GM12878 (cell line): ENCODE measurements at regions not wholly inside any gene's neighbourhood (a gene's known extent, or its start where the extent isn't known, plus 50 kb on each side); places are given as distances from the start of the nearest gene placed in this dataset.

Experiments
- FOS ChIP-seq: IDR thresholded peaks from 3 replicates; pipeline ENCODE4 v1.6.1; 2011; ENCODE audit warnings: borderline replicate concordance; ENCODE audit not compliant: insufficient read length; ENCODE audit errors: extremely low read depth
- JUNB ChIP-seq: IDR thresholded peaks from 2 replicates; pipeline ENCODE4 v1.6.1; 2016; ENCODE audit warnings: antibody characterized with exemption, mild to moderate bottlenecking
- MTA3 ChIP-seq: IDR thresholded peaks from 2 replicates; pipeline ENCODE4 v1.6.1; 2012; ENCODE audit warnings: low read length, inconsistent platforms, borderline replicate concordance
- POU2F2 ChIP-seq: IDR thresholded peaks from 3 replicates; pipeline ENCODE4 v1.6.1; 2011; ENCODE audit warnings: low read depth, mild to moderate bottlenecking, low read length, borderline replicate concordance
- RCOR1 ChIP-seq: conservative IDR thresholded peaks from 2 replicates; pipeline ENCODE4 v1.6.1; 2012; ENCODE audit warnings: low read depth, low read length, improper control_type of control experiment
- SREBF1 ChIP-seq: IDR thresholded peaks from 2 replicates; pipeline ENCODE4 v1.6.1; 2012; ENCODE audit warnings: mild to moderate bottlenecking, low read length
- SUPT20H ChIP-seq: IDR thresholded peaks from 2 replicates; pipeline ENCODE4 v1.6.1; 2011; ENCODE audit warnings: low read depth, mild to moderate bottlenecking, low read length, moderate library complexity, borderline replicate concordance; ENCODE audit not compliant: control insufficient read depth
- TF ChIP-seq, protein P1 (sequence below): IDR thresholded peaks from 2 replicates; pipeline ENCODE4 v1.6.1; 2012; ENCODE audit warnings: low read depth, low read length, improper control_type of control experiment
- TF ChIP-seq, protein P2 (sequence below): fragments of 450-650 bp; IDR thresholded peaks from 2 replicates; pipeline ENCODE4 v1.6.1; 2018; ENCODE audit warnings: mild to moderate bottlenecking, low read depth, moderate library complexity; ENCODE audit not compliant: partially characterized antibody
- TF ChIP-seq, protein P3 (sequence below): fragments of 150-350 bp; IDR thresholded peaks from 2 replicates; pipeline ENCODE4 v1.6.1; 2014; ENCODE audit warnings: mild to moderate bottlenecking, low read depth, low read length
- TF ChIP-seq, protein P4 (sequence below): fragments of 450-650 bp; IDR thresholded peaks from 2 replicates; pipeline ENCODE4 v1.6.1; 2017; ENCODE audit warnings: low read depth, mild to moderate bottlenecking, moderate library complexity
- TF ChIP-seq, protein P5 (sequence below): IDR thresholded peaks from 2 replicates; pipeline ENCODE4 v1.6.1; 2011; ENCODE audit warnings: low read depth, mild to moderate bottlenecking, low read length, moderate library complexity, borderline replicate concordance; ENCODE audit errors: extremely low read depth
- TF ChIP-seq, protein P6 (sequence below): IDR thresholded peaks from 2 replicates; pipeline ENCODE4 v1.6.1; 2011; ENCODE audit warnings: borderline replicate concordance, low read depth, mild to moderate bottlenecking, moderate library complexity, mixed read lengths, low read length; ENCODE audit not compliant: insufficient read depth; ENCODE audit errors: extremely low read length

DNA sequence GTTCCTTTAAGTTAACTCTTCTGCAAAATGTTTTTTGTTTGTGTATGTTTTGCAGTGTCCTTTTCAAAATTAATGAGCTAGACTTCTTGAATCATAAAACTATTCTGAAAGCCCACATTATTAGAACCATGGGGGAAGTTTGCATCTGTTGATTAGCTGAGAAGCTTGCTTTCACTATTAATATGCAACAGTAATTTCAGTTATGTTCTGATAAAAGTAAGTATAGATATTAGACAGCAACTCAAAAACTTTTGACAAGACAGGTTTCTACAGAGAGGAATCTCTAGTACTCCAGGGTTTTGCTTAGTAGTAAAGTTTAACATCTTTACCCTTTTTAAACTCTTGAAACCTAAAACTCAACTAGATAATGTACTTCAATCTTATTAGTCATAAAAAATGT, 147.8 kb downstream of the UBE2E3 start (continued):
- peak; percentile 55; the same call in 1 of the 3 replicates for TF ChIP-seq POU2F2
- TF ChIP-seq, protein P1, sequence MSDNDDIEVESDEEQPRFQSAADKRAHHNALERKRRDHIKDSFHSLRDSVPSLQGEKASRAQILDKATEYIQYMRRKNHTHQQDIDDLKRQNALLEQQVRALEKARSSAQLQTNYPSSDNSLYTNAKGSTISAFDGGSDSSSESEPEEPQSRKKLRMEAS: no peak
- peak; percentile 100 for TF ChIP-seq JUNB
- TF ChIP-seq, protein P2, sequence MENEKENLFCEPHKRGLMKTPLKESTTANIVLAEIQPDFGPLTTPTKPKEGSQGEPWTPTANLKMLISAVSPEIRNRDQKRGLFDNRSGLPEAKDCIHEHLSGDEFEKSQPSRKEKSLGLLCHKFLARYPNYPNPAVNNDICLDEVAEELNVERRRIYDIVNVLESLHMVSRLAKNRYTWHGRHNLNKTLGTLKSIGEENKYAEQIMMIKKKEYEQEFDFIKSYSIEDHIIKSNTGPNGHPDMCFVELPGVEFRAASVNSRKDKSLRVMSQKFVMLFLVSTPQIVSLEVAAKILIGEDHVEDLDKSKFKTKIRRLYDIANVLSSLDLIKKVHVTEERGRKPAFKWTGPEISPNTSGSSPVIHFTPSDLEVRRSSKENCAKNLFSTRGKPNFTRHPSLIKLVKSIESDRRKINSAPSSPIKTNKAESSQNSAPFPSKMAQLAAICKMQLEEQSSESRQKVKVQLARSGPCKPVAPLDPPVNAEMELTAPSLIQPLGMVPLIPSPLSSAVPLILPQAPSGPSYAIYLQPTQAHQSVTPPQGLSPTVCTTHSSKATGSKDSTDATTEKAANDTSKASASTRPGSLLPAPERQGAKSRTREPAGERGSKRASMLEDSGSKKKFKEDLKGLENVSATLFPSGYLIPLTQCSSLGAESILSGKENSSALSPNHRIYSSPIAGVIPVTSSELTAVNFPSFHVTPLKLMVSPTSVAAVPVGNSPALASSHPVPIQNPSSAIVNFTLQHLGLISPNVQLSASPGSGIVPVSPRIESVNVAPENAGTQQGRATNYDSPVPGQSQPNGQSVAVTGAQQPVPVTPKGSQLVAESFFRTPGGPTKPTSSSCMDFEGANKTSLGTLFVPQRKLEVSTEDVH: no peak
- TF ChIP-seq, protein P3, sequence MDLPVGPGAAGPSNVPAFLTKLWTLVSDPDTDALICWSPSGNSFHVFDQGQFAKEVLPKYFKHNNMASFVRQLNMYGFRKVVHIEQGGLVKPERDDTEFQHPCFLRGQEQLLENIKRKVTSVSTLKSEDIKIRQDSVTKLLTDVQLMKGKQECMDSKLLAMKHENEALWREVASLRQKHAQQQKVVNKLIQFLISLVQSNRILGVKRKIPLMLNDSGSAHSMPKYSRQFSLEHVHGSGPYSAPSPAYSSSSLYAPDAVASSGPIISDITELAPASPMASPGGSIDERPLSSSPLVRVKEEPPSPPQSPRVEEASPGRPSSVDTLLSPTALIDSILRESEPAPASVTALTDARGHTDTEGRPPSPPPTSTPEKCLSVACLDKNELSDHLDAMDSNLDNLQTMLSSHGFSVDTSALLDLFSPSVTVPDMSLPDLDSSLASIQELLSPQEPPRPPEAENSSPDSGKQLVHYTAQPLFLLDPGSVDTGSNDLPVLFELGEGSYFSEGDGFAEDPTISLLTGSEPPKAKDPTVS: no peak
- TF ChIP-seq, protein P4, sequence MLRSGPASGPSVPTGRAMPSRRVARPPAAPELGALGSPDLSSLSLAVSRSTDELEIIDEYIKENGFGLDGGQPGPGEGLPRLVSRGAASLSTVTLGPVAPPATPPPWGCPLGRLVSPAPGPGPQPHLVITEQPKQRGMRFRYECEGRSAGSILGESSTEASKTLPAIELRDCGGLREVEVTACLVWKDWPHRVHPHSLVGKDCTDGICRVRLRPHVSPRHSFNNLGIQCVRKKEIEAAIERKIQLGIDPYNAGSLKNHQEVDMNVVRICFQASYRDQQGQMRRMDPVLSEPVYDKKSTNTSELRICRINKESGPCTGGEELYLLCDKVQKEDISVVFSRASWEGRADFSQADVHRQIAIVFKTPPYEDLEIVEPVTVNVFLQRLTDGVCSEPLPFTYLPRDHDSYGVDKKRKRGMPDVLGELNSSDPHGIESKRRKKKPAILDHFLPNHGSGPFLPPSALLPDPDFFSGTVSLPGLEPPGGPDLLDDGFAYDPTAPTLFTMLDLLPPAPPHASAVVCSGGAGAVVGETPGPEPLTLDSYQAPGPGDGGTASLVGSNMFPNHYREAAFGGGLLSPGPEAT: peak; percentile 52; the same call in 1 of the 2 replicates
- TF ChIP-seq, protein P5, sequence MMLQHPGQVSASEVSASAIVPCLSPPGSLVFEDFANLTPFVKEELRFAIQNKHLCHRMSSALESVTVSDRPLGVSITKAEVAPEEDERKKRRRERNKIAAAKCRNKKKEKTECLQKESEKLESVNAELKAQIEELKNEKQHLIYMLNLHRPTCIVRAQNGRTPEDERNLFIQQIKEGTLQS: no peak
- no peak for TF ChIP-seq FOS
- TF ChIP-seq, protein P6, sequence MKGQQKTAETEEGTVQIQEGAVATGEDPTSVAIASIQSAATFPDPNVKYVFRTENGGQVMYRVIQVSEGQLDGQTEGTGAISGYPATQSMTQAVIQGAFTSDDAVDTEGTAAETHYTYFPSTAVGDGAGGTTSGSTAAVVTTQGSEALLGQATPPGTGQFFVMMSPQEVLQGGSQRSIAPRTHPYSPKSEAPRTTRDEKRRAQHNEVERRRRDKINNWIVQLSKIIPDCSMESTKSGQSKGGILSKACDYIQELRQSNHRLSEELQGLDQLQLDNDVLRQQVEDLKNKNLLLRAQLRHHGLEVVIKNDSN: no peak
- no peak for TF ChIP-seq SUPT20H
- no peak for TF ChIP-seq SREBF1
- TF ChIP-seq MTA3: peak; percentile 95
- no peak for TF ChIP-seq RCOR1
